GM12875 (cell line): ENCODE measurements at regions not wholly inside any gene's neighbourhood (a gene's known extent, or its start where the extent isn't known, plus 50 kb on each side); places are given as distances from the start of the nearest gene placed in this dataset.

Experiments used
- H3K4me3 ChIP-seq: one replicate; pipeline ENCODE4 v1.5.1; 2011; ENCODE audit warnings: low read depth, low read length, control low read depth
- TF ChIP-seq, protein P1 (sequence below): IDR thresholded peaks from 2 replicates; pipeline ENCODE4 v1.5.1; 2011; ENCODE audit warnings: low read depth, mild to moderate bottlenecking, control low read depth, inconsistent platforms, low read length, moderate library complexity, borderline replicate concordance; ENCODE audit not compliant: insufficient read depth

DNA sequence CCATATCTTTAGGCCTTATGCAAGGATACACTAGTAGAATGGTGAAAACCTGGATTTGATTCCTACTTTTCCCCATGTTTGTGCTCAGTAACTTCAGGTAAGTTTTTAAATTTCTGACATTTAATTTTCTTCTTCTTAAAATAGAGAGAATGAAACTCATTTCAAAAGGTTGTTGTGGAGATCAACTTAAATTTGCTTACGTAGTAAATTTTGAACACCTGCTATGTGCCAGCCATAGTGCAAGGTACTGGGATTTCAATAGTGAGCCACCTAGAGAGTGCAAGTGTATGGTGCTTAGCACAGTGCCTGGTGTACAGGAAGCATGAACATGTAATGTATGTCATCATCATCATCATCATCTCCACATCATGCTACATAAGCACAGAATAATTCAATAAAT lies 73.6 kb upstream of the SMIM36 start:
- no peak overlapping the region for H3K4me3 ChIP-seq
- TF ChIP-seq, protein P1, sequence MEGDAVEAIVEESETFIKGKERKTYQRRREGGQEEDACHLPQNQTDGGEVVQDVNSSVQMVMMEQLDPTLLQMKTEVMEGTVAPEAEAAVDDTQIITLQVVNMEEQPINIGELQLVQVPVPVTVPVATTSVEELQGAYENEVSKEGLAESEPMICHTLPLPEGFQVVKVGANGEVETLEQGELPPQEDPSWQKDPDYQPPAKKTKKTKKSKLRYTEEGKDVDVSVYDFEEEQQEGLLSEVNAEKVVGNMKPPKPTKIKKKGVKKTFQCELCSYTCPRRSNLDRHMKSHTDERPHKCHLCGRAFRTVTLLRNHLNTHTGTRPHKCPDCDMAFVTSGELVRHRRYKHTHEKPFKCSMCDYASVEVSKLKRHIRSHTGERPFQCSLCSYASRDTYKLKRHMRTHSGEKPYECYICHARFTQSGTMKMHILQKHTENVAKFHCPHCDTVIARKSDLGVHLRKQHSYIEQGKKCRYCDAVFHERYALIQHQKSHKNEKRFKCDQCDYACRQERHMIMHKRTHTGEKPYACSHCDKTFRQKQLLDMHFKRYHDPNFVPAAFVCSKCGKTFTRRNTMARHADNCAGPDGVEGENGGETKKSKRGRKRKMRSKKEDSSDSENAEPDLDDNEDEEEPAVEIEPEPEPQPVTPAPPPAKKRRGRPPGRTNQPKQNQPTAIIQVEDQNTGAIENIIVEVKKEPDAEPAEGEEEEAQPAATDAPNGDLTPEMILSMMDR = no peak

DNA sequence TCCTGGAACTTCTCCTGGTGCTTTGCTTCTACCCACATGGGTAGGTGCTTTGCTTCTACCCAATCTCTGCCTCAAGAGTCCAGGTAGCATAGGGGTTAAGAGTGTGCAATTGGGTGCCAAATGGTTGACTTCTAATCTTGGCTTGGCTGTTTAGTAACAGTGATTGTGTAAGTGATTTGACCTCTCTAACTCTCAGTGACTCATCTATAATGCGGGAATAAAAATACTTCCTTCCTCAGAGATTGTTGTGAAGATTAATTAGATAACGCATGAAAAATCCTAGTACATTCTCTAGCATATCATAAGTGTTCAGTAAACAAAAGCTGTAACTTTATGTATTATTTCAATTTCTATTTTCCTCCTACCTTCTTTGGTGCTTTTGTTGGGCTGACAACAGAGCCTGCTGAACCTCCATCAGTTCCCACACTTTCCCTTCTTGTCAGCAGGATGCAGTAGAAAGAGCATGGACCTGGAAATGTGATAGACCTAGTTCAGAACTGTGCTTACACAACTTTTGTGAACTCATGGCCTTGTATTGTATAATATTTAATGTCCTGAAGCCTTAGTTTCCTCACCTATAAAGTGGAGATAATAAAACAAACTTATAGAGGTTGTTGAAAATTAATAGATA lies 72.9 kb upstream of the SMIM36 start:
- TF ChIP-seq, protein P1 = no peak
- H3K4me3 ChIP-seq = no peak overlapping the region

DNA sequence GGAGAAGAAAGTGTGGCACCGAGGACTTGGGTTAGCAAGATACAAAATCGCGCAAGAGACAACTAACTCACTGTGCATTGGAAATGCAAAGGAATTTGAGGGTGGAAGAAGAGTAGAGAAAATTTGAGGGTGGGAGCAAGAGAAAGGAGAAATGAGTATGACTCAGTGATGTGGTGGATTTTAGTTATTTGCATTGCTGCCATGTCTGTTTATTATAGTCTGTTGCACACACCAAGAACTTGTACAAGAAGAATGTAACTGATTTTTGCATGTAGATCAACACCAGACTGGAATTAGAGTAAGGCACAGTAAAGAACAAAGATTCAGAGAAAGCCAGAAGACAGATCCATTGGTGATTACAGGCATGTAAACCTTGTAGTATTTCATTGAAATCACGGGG lies 71.6 kb upstream of the SMIM36 start:
- H3K4me3 ChIP-seq = no peak overlapping the region
- TF ChIP-seq, protein P1 = no peak

DNA sequence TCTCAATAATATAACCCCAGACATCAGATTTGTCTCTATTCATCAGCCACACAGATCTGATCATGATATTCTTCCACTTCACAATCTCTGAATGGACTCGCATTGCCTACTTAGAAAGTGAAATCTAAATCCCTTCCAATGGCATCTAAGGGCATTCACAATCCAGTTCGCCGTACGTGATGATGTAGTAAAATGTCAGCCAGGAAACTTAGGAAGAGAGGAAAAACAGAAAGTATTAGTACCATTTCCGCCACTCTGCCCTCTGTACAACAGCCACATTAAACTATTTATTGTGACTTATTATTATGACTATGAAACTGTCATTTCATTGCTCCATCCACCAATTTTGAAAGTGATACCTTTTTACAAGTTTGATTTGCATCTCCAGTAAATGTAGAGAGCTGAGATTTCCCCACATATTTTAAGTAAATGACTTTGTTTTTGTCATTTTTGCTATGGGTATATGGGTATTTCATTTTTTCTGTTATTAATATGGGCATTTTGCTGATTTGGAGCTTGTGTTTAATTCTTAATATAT lies 69.4 kb upstream of the SMIM36 start:
- TF ChIP-seq, protein P1 = no peak
- H3K4me3 ChIP-seq = no peak overlapping the region

DNA sequence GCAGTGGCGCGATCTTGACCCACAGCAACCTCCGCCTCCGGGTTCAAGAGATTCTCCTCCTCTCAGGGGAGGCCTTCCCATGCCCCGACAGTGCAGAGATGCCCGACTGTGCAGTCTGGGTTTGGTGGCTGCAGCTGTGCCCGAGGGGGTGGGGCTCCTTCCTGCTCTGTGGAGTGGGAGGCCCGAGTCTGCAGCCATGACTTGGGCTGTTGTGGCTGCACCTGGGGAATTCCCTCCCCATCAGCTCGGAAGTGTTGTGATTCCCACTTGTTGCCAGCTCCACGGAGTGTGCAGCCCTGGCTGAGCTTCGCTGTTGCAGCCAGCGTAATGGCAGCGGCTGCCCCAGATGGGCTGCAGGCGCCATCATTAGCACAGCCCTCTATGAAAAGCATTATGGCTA lies 66.4 kb upstream of the SMIM36 start:
- TF ChIP-seq, protein P1 = no peak
- H3K4me3 ChIP-seq = no peak overlapping the region

DNA sequence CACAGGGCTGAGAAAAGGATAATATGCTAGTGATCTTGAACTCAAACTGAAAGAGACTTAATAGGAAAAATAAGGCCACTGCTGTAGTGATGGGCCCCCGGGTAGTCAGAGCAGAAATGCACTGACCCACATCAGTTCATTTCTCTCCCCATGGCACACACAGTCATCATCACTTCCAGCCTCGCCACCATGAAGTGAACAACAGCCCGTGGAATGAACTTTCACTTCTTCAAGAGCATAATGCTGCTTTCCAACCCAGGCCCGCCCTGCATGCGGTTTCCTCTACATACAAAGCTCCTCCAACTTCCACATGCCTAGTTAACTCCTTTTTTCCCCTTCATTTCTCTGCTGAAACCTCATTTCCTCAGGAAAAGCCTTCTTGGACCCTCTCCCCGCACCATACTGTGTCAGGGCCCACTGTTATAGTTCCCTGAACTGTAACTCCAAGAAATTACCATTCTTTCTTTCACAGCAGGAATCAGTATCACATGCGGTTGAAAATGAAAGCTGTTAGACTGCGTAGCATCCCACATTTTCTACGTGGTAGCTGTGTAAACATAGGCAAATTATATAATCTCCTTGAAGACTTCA lies 65.8 kb upstream of the SMIM36 start:
- H3K4me3 ChIP-seq = no peak overlapping the region
- TF ChIP-seq, protein P1 = no peak
